A549 (cell line): ENCODE measurements at regions not wholly inside any gene's neighbourhood (a gene's known extent, or its start where the extent isn't known, plus 50 kb on each side); places are given as distances from the start of the nearest gene placed in this dataset.

Experiments
- ATAC-seq, 2 experiments: fragments of 200-7000 bp in 1 of 2; fragments of >200 bp in 1 of 2; cut with Nextera tagmentation in 1 of 2; cut with Tn5 transposase in 1 of 2; 3 replicates each; pipeline versions ENCODE4 v1.8.0 to v1.9.1; 2018 to 2020; ENCODE audit warnings: mild to moderate bottlenecking in 1 of 2, moderate library complexity in 1 of 2
- CTCF ChIA-PET: fragments of 300-600 bp; sonication (Branson Sonifier 250); formaldehyde crosslinking; extraction: SDS; loops from one replicate; lab custom pipeline; 2021; ENCODE audit warnings: antibody characterized with exemption, inconsistent platforms; lab: Yijun Ruan, JAX
- POLR2A ChIA-PET: fragments of 350-600 bp; formaldehyde crosslinking; extraction: SDS; loops from one replicate; lab custom pipeline; 2021; ENCODE audit warnings: antibody characterized with exemption, inconsistent platforms; lab: Yijun Ruan, JAX
- DNase-seq, 2 experiments: peaks; one replicate each; pipeline versions ENCODE4 v3.0.0 to v3.0.0-alpha.2; 2011 to 2016; ENCODE audit warnings: low read depth in 1 of 2, low spot score in 1 of 2
- FAIRE-seq: peaks from 2 replicates; lab custom pipeline; 2011; peaks lifted over from hg19 to GRCh38; lab: Jason Lieb, UNC
- H3K27ac ChIP-seq, 2 experiments: fragments of >200 bp; sonication (Bioruptor Twin); formaldehyde crosslinking; 3 replicates each; pipeline ENCODE4 v1.5.1; 2016 to 2017
- H3K4me1 ChIP-seq: fragments of >200 bp; sonication (Bioruptor Twin); formaldehyde crosslinking; 3 replicates; pipeline ENCODE4 v1.6.1; 2016
- H3K4me2 ChIP-seq: fragments of >200 bp; sonication (Bioruptor Twin); formaldehyde crosslinking; 3 replicates; pipeline ENCODE4 v1.6.1; 2016
- H3K4me3 ChIP-seq: fragments of >200 bp; sonication (Bioruptor Twin); formaldehyde crosslinking; 3 replicates; pipeline ENCODE4 v1.5.1; 2016
- H3K9me3 ChIP-seq: fragments of >200 bp; sonication (Bioruptor Twin); formaldehyde crosslinking; 3 replicates; pipeline ENCODE4 v1.6.1; 2016
- ATOH8 ChIP-seq: fragments of 250-450 bp; sonication (Bioruptor Pico); IDR thresholded peaks from 2 replicates; pipeline ENCODE4 v1.5.0; 2020; ENCODE audit warnings: low read depth, mild to moderate bottlenecking, moderate library complexity
- BCL3 ChIP-seq: fragments of >200 bp; sonication (Bioruptor Twin); formaldehyde crosslinking; IDR thresholded peaks from 3 replicates; pipeline ENCODE4 v1.6.1; 2016
- BHLHE40 ChIP-seq: IDR thresholded peaks from 2 replicates; pipeline ENCODE4 v1.6.1; 2012; ENCODE audit warnings: low read depth, low read length, inconsistent platforms
- CBX2 ChIP-seq: fragments of 200-600 bp; sonication (generic); IDR thresholded peaks from 2 replicates; pipeline ENCODE4 v1.6.1; 2016; ENCODE audit warnings: low read depth, mild to moderate bottlenecking, borderline replicate concordance
- CBX8 ChIP-seq: fragments of 200-600 bp; sonication (generic); IDR thresholded peaks from 2 replicates; pipeline ENCODE4 v1.6.1; 2016
- CTCF ChIP-seq: fragments of >200 bp; sonication (Bioruptor Twin); formaldehyde crosslinking; IDR thresholded peaks from 3 replicates; pipeline ENCODE4 v1.5.1; 2016
- EHF ChIP-seq: fragments of 250-450 bp; sonication (Bioruptor Pico); IDR thresholded peaks from 2 replicates; pipeline ENCODE4 v1.5.0; 2020; ENCODE audit warnings: mild to moderate bottlenecking
- ESRRA ChIP-seq: fragments of 150-350 bp; IDR thresholded peaks from 2 replicates; pipeline ENCODE4 v1.6.1; 2014; ENCODE audit warnings: mild to moderate bottlenecking, low read length, borderline replicate concordance
- HEYL ChIP-seq: fragments of 250-450 bp; sonication (Bioruptor Pico); IDR thresholded peaks from 2 replicates; pipeline ENCODE4 v1.8.0; 2021; ENCODE audit warnings: mild to moderate bottlenecking, moderate library complexity
- HMGXB4 ChIP-seq: fragments of 250-450 bp; sonication (Bioruptor Pico); IDR thresholded peaks from 2 replicates; pipeline ENCODE4 v1.5.0; 2021; ENCODE audit warnings: mild to moderate bottlenecking, moderate library complexity, borderline replicate concordance
- JUN ChIP-seq, 2 experiments: fragments of >200 bp; sonication (Bioruptor Twin); formaldehyde crosslinking; IDR thresholded peaks; 2 replicates in 1 of 2; 3 replicates in 1 of 2; pipeline ENCODE4 v1.6.1; 2016 to 2017
- MAFK ChIP-seq: fragments of 450-650 bp; IDR thresholded peaks from 2 replicates; pipeline ENCODE4 v1.6.1; 2014; ENCODE audit not compliant: partially characterized antibody
- PHF8 ChIP-seq: fragments of 200-600 bp; sonication (generic); IDR thresholded peaks from 2 replicates; pipeline ENCODE4 v1.6.1; 2016; ENCODE audit warnings: low read depth, mild to moderate bottlenecking, antibody characterized with exemption, moderate library complexity, borderline replicate concordance
- POLR2A ChIP-seq: IDR thresholded peaks from 2 replicates; pipeline ENCODE4 v1.6.1; 2012; ENCODE audit warnings: mild to moderate bottlenecking, low read length
- RNF2 ChIP-seq: fragments of 200-600 bp; sonication (generic); IDR thresholded peaks from 2 replicates; pipeline ENCODE4 v1.6.1; 2016; ENCODE audit warnings: low read depth, mild to moderate bottlenecking, antibody characterized with exemption, moderate library complexity, borderline replicate concordance
- SREBF2 ChIP-seq: fragments of 450-650 bp; IDR thresholded peaks from 2 replicates; pipeline ENCODE4 v1.6.1; 2014; ENCODE audit warnings: mild to moderate bottlenecking, moderate library complexity
- TP53 ChIP-seq: fragments of 250-450 bp; sonication (Bioruptor Pico); IDR thresholded peaks from 2 replicates; pipeline ENCODE4 v1.5.0; 2021; ENCODE audit warnings: mild to moderate bottlenecking, moderate library complexity
- ZFP36 ChIP-seq: fragments of 450-650 bp; IDR thresholded peaks from 2 replicates; pipeline ENCODE4 v1.6.1; 2014; ENCODE audit warnings: borderline replicate concordance; ENCODE audit not compliant: partially characterized antibody
- ZNF302 ChIP-seq: fragments of 250-450 bp; sonication (Bioruptor Pico); IDR thresholded peaks from 2 replicates; pipeline ENCODE4 v1.9.0; 2021; ENCODE audit warnings: inconsistent platforms, mild to moderate bottlenecking, moderate library complexity
- ZSCAN20 ChIP-seq: fragments of 250-450 bp; sonication (Bioruptor Pico); IDR thresholded peaks from 2 replicates; pipeline ENCODE4 v1.8.0; 2022; ENCODE audit warnings: mild to moderate bottlenecking, moderate library complexity
- WGBS: methylation state at CpG from one replicate; pipeline ENCODE4 v1.1.6; 2017; ENCODE audit errors: missing lambda C conversion rate; 5-methylcytosine and 5-hydroxymethylcytosine counted together

GRCh38 chr9:32069169-32069813 is 315.2 kb upstream of the ACO1 start:
- Histone ChIP-seq H3K4me2 (no peak overlapping the region), H3K9me3 (no peaks in the 10 kb centered on the region), H3K27ac (no peak overlapping the region), H3K4me1 (no peaks in the 10 kb centered on the region), H3K4me3 (no peak overlapping the region)
- no peak for ATAC-seq
- TF ChIP-seq CTCF (peak; percentile 25; the same call in 1 of the 3 replicates), BHLHE40 (no peak)
- POLR2A ChIA-PET, result no interaction called here
- CTCF ChIA-PET, result no interaction called here
- no peak for DNase-seq
- WGBS, result 1% methylated on average over 9 of the region's 9 CpGs
- FAIRE-seq, result no peak

GRCh38 chr9:32069969-32070368 is 314.5 kb upstream of the ACO1 start:
- no peak for ATAC-seq
- no peaks in the 10 kb centered on the region for H3K9me3 ChIP-seq
- no peak overlapping the region for H3K4me3 ChIP-seq
- no peak for FAIRE-seq
- CTCF ChIA-PET, result no interaction called here
- POLR2A ChIA-PET, result no interaction called here
- no peak for DNase-seq
- 44% methylated on average over 5 of the region's 5 CpGs for WGBS
- H3K4me1 ChIP-seq, result no peaks in the 10 kb centered on the region
- H3K4me2 ChIP-seq, result no peak overlapping the region
- no peak for TF ChIP-seq CBX8
- TF ChIP-seq EHF (CRISPR knock-in tag), result no peak
- TF ChIP-seq PHF8, result no peak
- TF ChIP-seq BCL3, result no peak
- TF ChIP-seq SREBF2, result no peak
- no peak for TF ChIP-seq CBX2
- TF ChIP-seq JUN (IDR thresholded peaks at IDR 0.05), result no peak
- TF ChIP-seq ATOH8 (CRISPR knock-in tag), result no peak
- TF ChIP-seq RNF2, result no peak
- no peak for TF ChIP-seq BHLHE40
- TF ChIP-seq ESRRA, result no peak
- no peak for TF ChIP-seq TP53 (CRISPR knock-in tag)
- no peak for TF ChIP-seq ZNF302
- TF ChIP-seq ZSCAN20, result no peak
- no peak for TF ChIP-seq HMGXB4 (CRISPR knock-in tag)
- TF ChIP-seq POLR2A, result no peak
- no peak for TF ChIP-seq MAFK
- no peak for TF ChIP-seq ZFP36
- TF ChIP-seq HEYL (CRISPR knock-in tag), result no peak
- no peak overlapping the region for H3K27ac ChIP-seq
